Ishikawa (cell line): ENCODE measurements at regions not wholly inside any gene's neighbourhood (a gene's known extent, or its start where the extent isn't known, plus 50 kb on each side); places are given as distances from the start of the nearest gene placed in this dataset.
A peak's percentile ranks its signal among the peaks of the same experiment; 100 is the strongest.

Experiments used
- CEBPB ChIP-seq: IDR thresholded peaks from 2 replicates; pipeline ENCODE4 v1.6.1; 2012
- CREB1 ChIP-seq: IDR thresholded peaks from 2 replicates; pipeline ENCODE4 v1.6.1; 2012; ENCODE audit warnings: low read depth
- EGR1 ChIP-seq: IDR thresholded peaks from 2 replicates; pipeline ENCODE4 v1.6.1; 2012
- EP300 ChIP-seq: IDR thresholded peaks from 2 replicates; pipeline ENCODE4 v1.6.1; 2012; ENCODE audit warnings: borderline replicate concordance
- FOXM1 ChIP-seq: IDR thresholded peaks from 2 replicates; pipeline ENCODE4 v1.6.1; 2012; ENCODE audit warnings: low read depth, borderline replicate concordance
- MAX ChIP-seq: IDR thresholded peaks from 2 replicates; pipeline ENCODE4 v1.6.1; 2012
- NFIC ChIP-seq: IDR thresholded peaks from 2 replicates; pipeline ENCODE4 v1.6.1; 2012
- RAD21 ChIP-seq: IDR thresholded peaks from 2 replicates; pipeline ENCODE4 v1.6.1; 2012; ENCODE audit warnings: low read depth
- REST ChIP-seq: IDR thresholded peaks from 2 replicates; pipeline ENCODE4 v1.6.1; 2012; ENCODE audit warnings: low read depth, mild to moderate bottlenecking
- TAF1 ChIP-seq: IDR thresholded peaks from 2 replicates; pipeline ENCODE4 v1.6.1; 2012; ENCODE audit warnings: low read depth, mild to moderate bottlenecking
- TCF12 ChIP-seq: IDR thresholded peaks from 2 replicates; pipeline ENCODE4 v1.6.1; 2012; ENCODE audit warnings: low read depth
- TEAD4 ChIP-seq: IDR thresholded peaks from 2 replicates; pipeline ENCODE4 v1.6.1; 2012
- YY1 ChIP-seq: IDR thresholded peaks from 2 replicates; pipeline ENCODE4 v1.6.1; 2012; ENCODE audit warnings: low read depth
- ZBTB7A ChIP-seq: IDR thresholded peaks from 2 replicates; pipeline ENCODE4 v1.6.1; 2012; ENCODE audit warnings: low read depth
- TF ChIP-seq, protein P1 (sequence below): IDR thresholded peaks from 2 replicates; pipeline ENCODE4 v1.6.1; 2012

- no peak for TF ChIP-seq YY1
- TF ChIP-seq CREB1 = no peak
- TF ChIP-seq ZBTB7A = no peak
- TF ChIP-seq RAD21 = no peak
- TF ChIP-seq, protein P1, sequence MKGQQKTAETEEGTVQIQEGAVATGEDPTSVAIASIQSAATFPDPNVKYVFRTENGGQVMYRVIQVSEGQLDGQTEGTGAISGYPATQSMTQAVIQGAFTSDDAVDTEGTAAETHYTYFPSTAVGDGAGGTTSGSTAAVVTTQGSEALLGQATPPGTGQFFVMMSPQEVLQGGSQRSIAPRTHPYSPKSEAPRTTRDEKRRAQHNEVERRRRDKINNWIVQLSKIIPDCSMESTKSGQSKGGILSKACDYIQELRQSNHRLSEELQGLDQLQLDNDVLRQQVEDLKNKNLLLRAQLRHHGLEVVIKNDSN = no peak
- TF ChIP-seq TAF1 = no peak
- no peak for TF ChIP-seq NFIC
- no peak for TF ChIP-seq EGR1
- TF ChIP-seq TEAD4 = no peak
- TF ChIP-seq MAX = no peak
- TF ChIP-seq EP300 = no peak
- no peak for TF ChIP-seq REST
- no peak for TF ChIP-seq TCF12
- TF ChIP-seq FOXM1 = no peak
- TF ChIP-seq CEBPB = no peak
Measured at GRCh38 chr5:72760259-72760658, 56.2 kb upstream of the TNPO1 start.

DNA sequence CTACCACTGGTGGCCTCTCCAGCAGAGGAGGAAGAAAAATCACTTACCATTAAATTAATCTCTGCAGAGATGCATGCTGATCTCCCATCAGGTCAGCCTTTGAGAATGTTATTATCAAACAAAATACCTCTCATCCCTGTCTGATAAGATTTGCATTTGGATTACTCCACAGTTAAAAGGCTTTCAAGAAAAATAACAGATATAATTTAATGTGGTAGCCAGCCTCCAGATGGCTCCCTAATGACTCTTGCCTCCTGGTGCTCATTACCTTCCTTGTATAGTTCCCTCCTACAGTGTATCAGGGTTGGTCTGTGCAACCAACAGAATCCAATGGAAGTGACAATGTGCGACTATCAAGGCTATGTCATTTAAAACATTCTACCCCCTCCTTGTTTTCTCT is 63.6 kb upstream of the TNPO1 start:
- TF ChIP-seq CEBPB = no peak
- peak; percentile 31; the same call in 1 of the 2 replicates for TF ChIP-seq RAD21
- no peak for TF ChIP-seq NFIC

DNA sequence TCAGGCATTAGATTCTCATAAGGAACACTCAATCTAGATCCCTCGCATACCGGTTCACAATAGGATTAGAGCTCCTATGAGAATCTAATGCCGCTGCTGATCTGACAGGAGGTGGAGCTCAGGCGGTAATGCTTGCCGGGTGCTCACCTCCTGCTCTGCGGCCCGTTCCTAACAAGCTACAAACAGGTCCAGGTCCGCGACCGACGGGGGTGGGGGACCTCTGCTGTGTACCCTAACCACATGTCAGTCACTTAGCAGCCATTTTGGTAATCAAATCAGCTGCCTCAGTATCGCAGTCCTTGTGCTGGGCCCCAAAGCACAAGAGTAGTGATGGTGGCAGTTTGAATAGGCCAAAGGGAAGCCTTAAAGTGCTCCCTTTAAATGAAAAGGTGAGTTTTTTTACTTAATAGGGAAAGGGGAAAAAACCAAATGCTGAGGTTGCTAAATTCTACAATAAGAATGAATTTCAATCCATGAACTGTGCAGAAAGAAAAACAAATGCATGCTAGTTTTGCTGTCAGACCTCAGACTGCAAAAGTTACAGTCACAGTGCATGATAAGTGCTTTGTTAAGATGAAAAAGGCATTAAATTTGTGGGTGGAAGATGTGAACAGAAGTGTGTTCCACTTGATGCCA is 67.0 kb upstream of the TNPO1 start:
- no peak for TF ChIP-seq TEAD4
- no peak for TF ChIP-seq FOXM1
- no peak for TF ChIP-seq MAX
- no peak for TF ChIP-seq RAD21
- no peak for TF ChIP-seq TAF1
- no peak for TF ChIP-seq ZBTB7A
- TF ChIP-seq, protein P1 = no peak
- TF ChIP-seq CEBPB = no peak
- no peak for TF ChIP-seq EGR1
- TF ChIP-seq TCF12 = no peak
- no peak for TF ChIP-seq REST

- TF ChIP-seq MAX (no peak), TEAD4 (no peak), TAF1 (no peak), REST (no peak), CEBPB (no peak), ZBTB7A (no peak), EP300 (no peak), NFIC (no peak), EGR1 (no peak), TCF12 (no peak), RAD21 (no peak), YY1 (no peak)
- TF ChIP-seq, protein P1 = no peak
Measured at GRCh38 chr5:72747826-72748225, 68.6 kb upstream of the TNPO1 start.

DNA sequence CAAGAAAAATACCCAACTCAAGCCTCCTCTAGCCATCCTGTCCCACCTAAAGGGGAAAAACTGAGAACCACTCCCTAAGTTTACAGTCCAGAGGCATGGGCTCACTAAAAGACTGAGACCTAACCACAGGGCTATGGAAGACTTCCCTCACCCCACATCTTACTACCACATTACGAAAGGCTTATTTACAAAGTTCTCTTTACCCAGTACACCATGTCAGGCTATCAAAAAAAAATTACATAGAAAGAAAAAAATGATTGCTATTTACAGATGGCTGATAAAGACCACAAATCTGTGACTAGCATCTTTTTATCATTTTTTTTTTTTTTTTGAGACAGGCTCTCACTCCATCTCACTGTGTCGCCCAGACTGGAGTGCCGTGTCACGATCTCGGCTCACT is 69.7 kb upstream of the TNPO1 start:
- no peak for TF ChIP-seq EP300
- TF ChIP-seq TCF12 = no peak
- TF ChIP-seq FOXM1 = no peak
- no peak for TF ChIP-seq YY1
- TF ChIP-seq, protein P1 = no peak
- TF ChIP-seq CEBPB = no peak
- no peak for TF ChIP-seq ZBTB7A
- no peak for TF ChIP-seq CREB1
- no peak for TF ChIP-seq MAX
